ENCODE measurements at regions not wholly inside any gene's neighbourhood (a gene's known extent, or its start where the extent isn't known, plus 50 kb on each side); places are given as distances from the start of the nearest gene placed in this dataset.

DNA sequence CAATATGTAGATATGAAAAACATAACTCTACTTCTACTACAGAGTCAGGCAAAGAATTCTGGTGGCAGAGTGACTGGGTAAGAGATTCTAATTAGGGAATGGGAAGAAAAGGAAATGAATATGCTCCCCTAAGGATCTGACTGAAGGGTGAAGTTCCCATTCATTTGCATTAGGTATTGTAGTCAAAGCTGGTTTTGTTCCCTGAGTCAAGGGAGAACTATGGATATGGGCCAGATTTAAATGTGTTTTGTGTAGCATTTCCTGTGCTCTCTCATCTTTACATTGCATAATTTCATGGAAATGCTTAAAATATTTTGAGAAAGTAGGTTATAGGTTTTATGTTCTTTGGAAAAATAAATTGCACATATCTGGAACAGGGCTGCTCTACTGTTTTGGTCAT, 299.7 kb downstream of the BTBD3 start:
- TF ChIP-seq, protein P1, sequence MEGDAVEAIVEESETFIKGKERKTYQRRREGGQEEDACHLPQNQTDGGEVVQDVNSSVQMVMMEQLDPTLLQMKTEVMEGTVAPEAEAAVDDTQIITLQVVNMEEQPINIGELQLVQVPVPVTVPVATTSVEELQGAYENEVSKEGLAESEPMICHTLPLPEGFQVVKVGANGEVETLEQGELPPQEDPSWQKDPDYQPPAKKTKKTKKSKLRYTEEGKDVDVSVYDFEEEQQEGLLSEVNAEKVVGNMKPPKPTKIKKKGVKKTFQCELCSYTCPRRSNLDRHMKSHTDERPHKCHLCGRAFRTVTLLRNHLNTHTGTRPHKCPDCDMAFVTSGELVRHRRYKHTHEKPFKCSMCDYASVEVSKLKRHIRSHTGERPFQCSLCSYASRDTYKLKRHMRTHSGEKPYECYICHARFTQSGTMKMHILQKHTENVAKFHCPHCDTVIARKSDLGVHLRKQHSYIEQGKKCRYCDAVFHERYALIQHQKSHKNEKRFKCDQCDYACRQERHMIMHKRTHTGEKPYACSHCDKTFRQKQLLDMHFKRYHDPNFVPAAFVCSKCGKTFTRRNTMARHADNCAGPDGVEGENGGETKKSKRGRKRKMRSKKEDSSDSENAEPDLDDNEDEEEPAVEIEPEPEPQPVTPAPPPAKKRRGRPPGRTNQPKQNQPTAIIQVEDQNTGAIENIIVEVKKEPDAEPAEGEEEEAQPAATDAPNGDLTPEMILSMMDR (IDR thresholded peaks at IDR 0.05 in 4 of 5, conservative IDR thresholded peaks at IDR 0.05 in 1 of 5), result no peak
- no peak for TF ChIP-seq POLR2A (IDR thresholded peaks at IDR 0.05)
